GM12878 (cell line): ENCODE measurements at regions not wholly inside any gene's neighbourhood (a gene's known extent, or its start where the extent isn't known, plus 50 kb on each side); places are given as distances from the start of the nearest gene placed in this dataset.

Source experiments
- BHLHE40 ChIP-seq, 2 experiments: fragments of 450-650 bp in 1 of 2; IDR thresholded peaks; 2 replicates each; pipeline ENCODE4 v1.6.1; 2011 to 2017; ENCODE audit warnings: low read depth in 2 of 2, borderline replicate concordance in 1 of 2, improper control_type of control experiment in 1 of 2, low read length in 1 of 2, mild to moderate bottlenecking in 1 of 2
- CHD2 ChIP-seq: IDR thresholded peaks from 2 replicates; pipeline ENCODE4 v1.6.1; 2011; ENCODE audit warnings: low read depth, low read length, improper control_type of control experiment, borderline replicate concordance
- CREB1 ChIP-seq: IDR thresholded peaks from 2 replicates; pipeline ENCODE4 v1.6.1; 2012; ENCODE audit warnings: low read depth, mild to moderate bottlenecking, inconsistent platforms
- E2F4 ChIP-seq: IDR thresholded peaks from 2 replicates; pipeline ENCODE4 v1.6.1; 2012; ENCODE audit warnings: low read depth, low read length, improper control_type of control experiment
- FOXM1 ChIP-seq: IDR thresholded peaks from 2 replicates; pipeline ENCODE4 v1.6.1; 2012; ENCODE audit warnings: low read depth, mild to moderate bottlenecking, inconsistent platforms, low read length, moderate library complexity
- IKZF2 ChIP-seq, 2 experiments: fragments of 450-650 bp; IDR thresholded peaks; 2 replicates each; pipeline ENCODE4 v1.6.1; 2017; ENCODE audit warnings: mild to moderate bottlenecking in 2 of 2, moderate library complexity in 2 of 2
- MTA2 ChIP-seq: fragments of 450-650 bp; IDR thresholded peaks from 2 replicates; pipeline ENCODE4 v1.6.1; 2016; ENCODE audit warnings: low read depth, mild to moderate bottlenecking, moderate library complexity
- MXI1 ChIP-seq: fragments of 150-350 bp; IDR thresholded peaks from 2 replicates; pipeline ENCODE4 v1.6.1; 2011; ENCODE audit warnings: low read depth, mild to moderate bottlenecking, inconsistent platforms, low read length, improper control_type of control experiment
- PAX8 ChIP-seq: fragments of 450-650 bp; IDR thresholded peaks from 2 replicates; pipeline ENCODE4 v1.6.1; 2017; ENCODE audit warnings: mild to moderate bottlenecking, moderate library complexity
- RAD51 ChIP-seq: fragments of 450-650 bp; IDR thresholded peaks from 2 replicates; pipeline ENCODE4 v1.6.1; 2016; ENCODE audit warnings: moderate library complexity, mild to moderate bottlenecking, inconsistent platforms
- TBL1XR1 ChIP-seq: IDR thresholded peaks from 2 replicates; pipeline ENCODE4 v1.6.1; 2012; ENCODE audit warnings: low read depth, low read length, improper control_type of control experiment
- ZBED1 ChIP-seq: IDR thresholded peaks from 2 replicates; pipeline ENCODE4 v1.6.1; 2016; ENCODE audit warnings: borderline replicate concordance
- ZBTB40 ChIP-seq: fragments of 450-650 bp; IDR thresholded peaks from 2 replicates; pipeline ENCODE4 v1.6.1; 2016; ENCODE audit warnings: mild to moderate bottlenecking, moderate library complexity, borderline replicate concordance
- TF ChIP-seq, protein P1 (sequence below): IDR thresholded peaks from 2 replicates; pipeline ENCODE4 v1.6.1; 2012; ENCODE audit warnings: low read length, inconsistent platforms
- TF ChIP-seq, protein P2 (sequence below): fragments of 450-650 bp; IDR thresholded peaks from 2 replicates; pipeline ENCODE4 v1.6.1; 2017; ENCODE audit warnings: mild to moderate bottlenecking, low read depth, inconsistent platforms; ENCODE audit not compliant: poor library complexity, severe bottlenecking
- TF ChIP-seq, protein P3 (sequence below): fragments of 450-650 bp; IDR thresholded peaks from 2 replicates; pipeline ENCODE4 v1.6.1; 2016; ENCODE audit warnings: mild to moderate bottlenecking

GRCh38 chrX:13257223-13258051 is 62.4 kb downstream of the ATXN3L start (continued):
- TF ChIP-seq BHLHE40 (IDR thresholded peaks at IDR 0.05; ENCODE audit: borderline replicate concordance in 1 of 2, low read depth in 2 of 2, low read length in 1 of 2) (peak; percentile 41 to 63; a peak in 2 of 4 replicates), TBL1XR1 (peak; percentile 99), E2F4 (no peak), PAX8 (peak; percentile 99), MTA2 (peak; percentile 95), RAD51 (peak; percentile 54), ZBED1 (peak; percentile 77), ZBTB40 (no peak), CREB1 (peak; percentile 37; the same call in 1 of the 2 replicates), MXI1 (no peak), IKZF2 (IDR thresholded peaks at IDR 0.05) (peak; percentile 69 to 89), FOXM1 (peak; percentile 93), CHD2 (0 out of 2 replicates have a peak, but pooled peaks have one; percentile 18)
- TF ChIP-seq, protein P1, sequence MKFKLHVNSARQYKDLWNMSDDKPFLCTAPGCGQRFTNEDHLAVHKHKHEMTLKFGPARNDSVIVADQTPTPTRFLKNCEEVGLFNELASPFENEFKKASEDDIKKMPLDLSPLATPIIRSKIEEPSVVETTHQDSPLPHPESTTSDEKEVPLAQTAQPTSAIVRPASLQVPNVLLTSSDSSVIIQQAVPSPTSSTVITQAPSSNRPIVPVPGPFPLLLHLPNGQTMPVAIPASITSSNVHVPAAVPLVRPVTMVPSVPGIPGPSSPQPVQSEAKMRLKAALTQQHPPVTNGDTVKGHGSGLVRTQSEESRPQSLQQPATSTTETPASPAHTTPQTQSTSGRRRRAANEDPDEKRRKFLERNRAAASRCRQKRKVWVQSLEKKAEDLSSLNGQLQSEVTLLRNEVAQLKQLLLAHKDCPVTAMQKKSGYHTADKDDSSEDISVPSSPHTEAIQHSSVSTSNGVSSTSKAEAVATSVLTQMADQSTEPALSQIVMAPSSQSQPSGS, result peak; percentile 88
- TF ChIP-seq, protein P2, sequence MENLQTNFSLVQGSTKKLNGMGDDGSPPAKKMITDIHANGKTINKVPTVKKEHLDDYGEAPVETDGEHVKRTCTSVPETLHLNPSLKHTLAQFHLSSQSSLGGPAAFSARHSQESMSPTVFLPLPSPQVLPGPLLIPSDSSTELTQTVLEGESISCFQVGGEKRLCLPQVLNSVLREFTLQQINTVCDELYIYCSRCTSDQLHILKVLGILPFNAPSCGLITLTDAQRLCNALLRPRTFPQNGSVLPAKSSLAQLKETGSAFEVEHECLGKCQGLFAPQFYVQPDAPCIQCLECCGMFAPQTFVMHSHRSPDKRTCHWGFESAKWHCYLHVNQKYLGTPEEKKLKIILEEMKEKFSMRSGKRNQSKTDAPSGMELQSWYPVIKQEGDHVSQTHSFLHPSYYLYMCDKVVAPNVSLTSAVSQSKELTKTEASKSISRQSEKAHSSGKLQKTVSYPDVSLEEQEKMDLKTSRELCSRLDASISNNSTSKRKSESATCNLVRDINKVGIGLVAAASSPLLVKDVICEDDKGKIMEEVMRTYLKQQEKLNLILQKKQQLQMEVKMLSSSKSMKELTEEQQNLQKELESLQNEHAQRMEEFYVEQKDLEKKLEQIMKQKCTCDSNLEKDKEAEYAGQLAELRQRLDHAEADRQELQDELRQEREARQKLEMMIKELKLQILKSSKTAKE, result peak; percentile 90
- TF ChIP-seq, protein P3, sequence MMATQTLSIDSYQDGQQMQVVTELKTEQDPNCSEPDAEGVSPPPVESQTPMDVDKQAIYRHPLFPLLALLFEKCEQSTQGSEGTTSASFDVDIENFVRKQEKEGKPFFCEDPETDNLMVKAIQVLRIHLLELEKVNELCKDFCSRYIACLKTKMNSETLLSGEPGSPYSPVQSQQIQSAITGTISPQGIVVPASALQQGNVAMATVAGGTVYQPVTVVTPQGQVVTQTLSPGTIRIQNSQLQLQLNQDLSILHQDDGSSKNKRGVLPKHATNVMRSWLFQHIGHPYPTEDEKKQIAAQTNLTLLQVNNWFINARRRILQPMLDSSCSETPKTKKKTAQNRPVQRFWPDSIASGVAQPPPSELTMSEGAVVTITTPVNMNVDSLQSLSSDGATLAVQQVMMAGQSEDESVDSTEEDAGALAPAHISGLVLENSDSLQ, result peak; percentile 43
